Glomerular visceral epithelial cell (primary cell): ENCODE measurements at regions not wholly inside any gene's neighbourhood (a gene's known extent, or its start where the extent isn't known, plus 50 kb on each side); places are given as distances from the start of the nearest gene placed in this dataset.
"Not testable (repeated sequence)": the region's sequence is repeated elsewhere in the genome, so short reads cannot be mapped to it uniquely, and the experiment has no call there.

Source experiments
- DNase-seq: peaks from one replicate; pipeline ENCODE4 v3.0.0-alpha.2; 2016; ENCODE audit errors: extremely low spot score

DNA sequence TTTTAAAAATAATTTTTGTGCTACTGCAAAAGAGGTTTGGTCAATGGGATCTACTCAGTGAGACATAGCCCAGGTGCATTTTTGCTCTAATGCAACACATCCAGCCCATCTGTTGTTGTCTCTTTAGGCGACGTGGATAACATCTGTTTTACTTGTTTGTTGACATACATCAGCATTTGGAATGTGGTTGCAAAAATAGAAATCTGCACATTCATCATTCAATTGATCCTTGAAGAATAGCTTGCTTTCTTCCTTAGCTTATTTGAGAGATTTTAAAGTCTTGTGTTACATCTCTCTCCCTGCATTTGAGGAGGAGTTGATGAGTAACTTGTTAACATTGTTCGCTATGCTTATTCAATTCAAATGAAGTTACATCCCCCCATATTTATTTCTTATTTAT is 1202.3 kb downstream of the NSUN3 start:
- no peak for DNase-seq

DNA sequence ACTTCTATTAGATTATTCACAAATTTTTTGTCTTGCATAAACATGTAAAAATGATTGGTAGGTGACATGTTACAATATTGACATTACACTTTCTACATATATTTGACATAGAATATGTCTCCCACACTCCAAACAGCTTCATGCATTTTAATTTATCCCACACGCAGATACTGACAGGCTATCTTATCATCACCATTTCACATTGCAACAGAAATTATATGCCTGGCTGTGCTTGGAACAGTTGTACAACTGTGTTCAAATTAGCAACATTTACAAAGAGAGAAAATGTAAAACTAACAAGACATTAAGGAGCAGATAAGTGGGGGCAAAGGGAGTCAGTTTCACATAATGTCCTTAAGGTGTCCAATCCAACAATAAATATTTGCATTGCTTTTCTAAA is 1208.5 kb downstream of the NSUN3 start:
- no peak for DNase-seq

DNA sequence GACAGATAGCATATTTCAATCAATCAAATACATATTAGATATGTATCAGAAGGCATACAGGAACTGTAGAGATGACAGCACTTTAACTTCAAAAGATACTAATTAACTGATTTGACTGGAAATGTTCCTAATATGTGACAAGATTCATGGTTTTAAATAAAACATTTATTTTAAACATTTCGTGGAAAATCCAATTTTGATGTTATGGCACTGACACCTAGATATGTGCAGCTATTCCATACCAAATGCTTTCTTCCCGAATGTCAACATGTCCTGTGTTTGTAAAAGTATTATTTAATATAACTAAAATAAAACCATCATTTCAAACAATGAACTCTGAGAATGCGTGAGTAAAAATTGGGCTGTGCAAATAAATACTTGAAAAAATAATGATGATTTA is 1209.3 kb downstream of the NSUN3 start:
- DNase-seq = no peak

DNA sequence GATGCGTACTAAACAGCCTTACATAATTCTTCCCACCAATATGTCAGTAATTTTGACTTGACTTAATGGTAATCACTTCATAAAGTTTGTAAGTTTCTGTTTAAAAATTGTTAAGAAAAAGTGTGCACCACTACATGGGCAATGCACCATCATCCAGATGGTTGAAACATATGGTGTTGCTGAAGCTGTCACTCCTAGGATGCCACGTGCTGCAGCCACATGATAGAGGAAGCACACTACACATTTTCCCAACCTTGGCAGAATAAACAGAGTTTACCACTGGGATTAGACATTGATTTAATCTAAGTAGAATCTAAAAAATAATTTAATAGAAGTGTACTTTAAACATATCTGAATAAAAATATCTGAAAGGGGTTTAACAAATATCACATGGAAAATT is 1209.9 kb downstream of the NSUN3 start:
- no peak for DNase-seq

DNA sequence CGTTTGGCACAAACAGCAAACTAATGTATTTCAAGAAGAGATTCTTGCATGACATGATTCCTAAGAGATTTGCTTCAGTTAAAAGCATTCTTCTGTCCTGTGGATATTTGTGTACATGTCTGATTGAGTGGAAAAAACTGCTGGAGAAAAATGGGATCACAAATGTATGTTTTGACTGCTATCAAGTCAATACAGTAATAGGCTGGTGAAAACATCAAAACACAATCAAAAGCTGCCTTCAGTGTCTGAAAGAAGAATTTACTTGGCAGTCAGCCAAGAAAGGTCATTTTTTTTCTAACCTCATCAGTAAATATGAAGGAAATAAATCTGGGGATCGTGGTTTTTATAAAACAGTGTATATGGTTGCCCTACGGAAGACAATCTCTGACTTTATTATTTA is 1214.8 kb downstream of the NSUN3 start:
- no peak for DNase-seq

DNA sequence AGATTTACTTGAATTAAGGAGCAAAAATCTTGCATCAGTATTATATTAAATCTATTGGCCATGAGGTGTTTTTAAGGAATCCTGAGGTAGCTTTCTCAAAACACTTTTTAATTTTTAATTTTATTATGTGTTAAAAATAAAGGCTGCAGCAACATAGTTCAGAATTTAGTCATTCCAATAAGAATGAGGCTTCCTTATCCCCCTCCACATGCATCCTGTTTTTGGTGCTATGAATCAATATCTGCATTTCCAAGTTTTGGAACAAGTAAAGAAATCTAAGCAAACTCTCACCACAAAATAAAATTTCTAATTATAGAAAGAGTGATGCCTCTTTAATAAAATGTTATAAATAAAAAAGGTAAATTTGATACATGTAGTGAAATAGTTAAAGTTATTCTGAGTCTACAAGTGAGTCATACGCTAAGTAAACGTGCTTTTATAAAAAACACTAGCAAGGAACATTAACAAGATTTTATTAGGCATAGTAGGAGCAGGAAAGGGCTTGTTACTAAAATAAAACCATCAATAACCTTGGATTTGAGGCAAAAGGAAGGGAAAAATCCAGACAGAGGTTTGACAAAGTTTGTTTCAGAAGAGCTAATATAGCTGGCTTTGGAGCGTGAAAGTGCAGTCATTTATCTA is 1218.0 kb downstream of the NSUN3 start:
- DNase-seq = no peak

DNA sequence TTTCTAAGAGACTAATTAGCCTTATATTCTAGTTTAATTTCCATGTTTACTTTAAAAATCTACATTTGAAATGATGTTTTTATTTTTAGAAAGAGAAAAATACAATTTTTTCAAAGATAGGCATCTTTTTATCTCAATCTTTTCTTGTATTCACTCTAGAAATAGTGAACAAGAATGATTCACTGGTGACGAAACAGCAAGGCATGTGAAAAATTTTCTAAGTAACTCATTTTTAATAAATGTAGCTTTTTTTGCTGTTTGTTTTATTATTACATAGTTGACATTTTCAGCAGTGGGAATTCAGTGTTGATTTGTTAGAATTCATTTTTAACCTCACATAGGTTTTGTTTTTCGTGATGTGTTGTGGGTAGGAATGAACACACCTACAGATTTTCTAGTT is 1226.4 kb downstream of the NSUN3 start:
- DNase-seq = peak; percentile 21

DNA sequence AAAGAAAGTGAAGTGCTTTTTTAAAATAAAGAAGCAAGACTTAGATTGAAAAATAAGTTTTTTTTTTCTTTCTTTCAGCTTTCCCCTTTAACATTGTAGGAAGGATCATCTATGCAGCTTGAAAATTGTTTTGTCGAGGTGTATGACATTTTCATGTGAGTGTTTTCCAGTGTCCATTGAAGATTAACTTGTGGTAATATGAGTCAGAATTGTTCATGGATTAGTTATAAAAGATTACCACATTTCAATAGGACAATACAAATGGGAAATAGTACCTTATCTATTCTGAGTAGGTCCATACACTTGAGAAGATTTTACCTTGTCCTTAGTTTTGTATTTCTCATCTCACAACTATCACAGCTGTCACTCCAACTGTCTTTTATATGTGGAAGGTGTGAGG is 1234.7 kb downstream of the NSUN3 start:
- DNase-seq = peak; percentile 65

DNA sequence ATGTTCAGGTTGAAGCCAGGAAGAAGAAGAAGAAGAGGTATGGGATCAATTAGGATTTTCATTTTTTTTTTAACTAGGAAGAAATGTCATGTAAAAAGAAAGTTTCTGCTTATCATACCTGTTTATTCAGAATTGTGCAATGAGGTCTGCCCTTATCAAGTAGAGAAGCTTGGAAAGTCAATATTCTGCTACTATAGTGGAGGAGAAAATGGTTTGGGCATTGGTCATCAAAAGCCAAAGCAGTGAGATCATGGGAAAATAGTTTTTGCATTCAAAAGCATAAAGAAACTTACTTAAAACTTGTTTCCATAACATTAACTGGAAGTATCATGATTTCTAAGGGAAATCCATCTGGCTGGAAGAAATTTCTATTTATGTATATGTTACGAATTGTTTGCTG is 1239.2 kb downstream of the NSUN3 start:
- peak; percentile 77 for DNase-seq

DNA sequence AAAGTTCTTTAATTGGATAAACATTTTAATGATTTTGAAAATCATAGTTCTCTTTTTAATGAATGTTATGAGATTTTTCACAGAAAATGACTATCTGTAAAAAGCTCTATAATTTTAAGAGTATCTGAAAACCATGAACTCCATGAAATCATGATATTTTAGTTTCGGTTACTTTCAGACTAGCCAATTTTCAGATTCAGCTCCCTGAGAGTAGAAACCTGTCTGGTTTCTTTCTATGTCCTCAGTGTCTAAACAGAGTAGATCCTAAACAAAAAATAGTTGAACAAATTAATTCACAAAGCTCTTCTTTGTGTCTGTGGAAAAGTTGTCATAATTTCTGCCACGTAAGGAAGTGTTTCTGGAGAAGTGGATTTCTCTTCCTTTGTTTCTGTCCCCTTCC is 1247.7 kb downstream of the NSUN3 start:
- no peak for DNase-seq

DNA sequence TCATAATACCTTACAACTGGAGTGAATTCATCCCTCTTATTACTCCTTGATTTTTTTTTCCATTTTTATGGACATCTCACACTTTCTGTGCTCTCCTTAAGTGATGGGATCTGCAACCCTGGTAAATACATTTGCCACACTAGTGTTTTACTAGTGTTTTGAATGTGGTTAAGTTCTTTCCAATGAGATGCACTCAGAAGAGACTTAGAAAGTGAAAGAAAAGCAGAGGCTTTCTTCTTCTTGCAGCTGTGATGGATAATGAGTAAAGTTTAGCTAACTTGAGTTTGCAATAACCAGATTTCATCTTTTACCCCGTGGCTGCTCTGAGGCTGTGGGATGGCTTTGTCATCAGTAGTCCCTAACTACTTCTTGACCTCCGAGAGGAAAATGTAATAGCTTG is 1248.4 kb downstream of the NSUN3 start:
- no peak for DNase-seq

DNA sequence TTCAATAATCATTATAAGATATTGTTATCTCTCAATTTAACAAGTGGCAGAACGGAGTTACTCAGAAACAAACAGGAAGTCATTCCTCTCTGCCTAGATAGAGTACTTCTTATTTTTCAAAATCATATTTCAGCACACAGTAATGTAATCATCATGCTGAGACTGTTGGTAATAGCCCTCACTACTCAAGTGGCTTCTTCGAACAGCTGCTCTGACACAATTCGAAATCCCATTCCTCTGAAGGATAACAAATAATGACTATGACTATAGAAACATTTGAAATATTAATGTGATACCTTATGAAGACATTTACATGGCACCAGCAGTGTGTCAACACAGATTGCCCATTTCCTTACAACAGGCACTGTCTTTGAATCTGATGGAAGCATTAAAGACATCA is 1249.8 kb downstream of the NSUN3 start:
- no peak for DNase-seq

DNA sequence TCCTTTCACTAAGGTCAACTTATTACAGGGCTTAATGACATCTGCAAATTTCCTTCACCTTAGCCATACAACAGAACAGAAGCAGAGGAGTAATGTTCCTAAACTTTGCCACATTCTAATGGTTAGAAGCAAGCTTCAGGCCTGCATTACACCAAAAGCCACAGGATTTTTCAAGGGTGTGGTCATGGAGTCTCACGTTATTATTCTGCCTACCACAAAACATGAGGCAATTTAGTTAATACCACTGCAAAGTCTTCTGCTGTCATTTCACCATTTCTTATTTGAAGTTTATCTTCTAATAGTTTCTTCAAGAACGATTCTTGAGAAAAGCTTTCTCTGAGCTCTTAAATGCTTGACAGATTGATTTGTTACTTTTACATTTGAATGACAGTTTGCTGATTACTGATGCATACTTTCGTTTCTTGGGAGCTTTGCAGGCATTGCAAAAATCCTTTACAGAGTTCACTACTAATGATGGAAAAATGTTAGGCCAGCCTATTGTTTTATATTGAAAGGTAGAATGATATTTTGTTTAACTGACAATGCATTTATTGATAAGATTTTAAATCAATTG is 1257.1 kb downstream of the NSUN3 start:
- peak; percentile 65 for DNase-seq

DNA sequence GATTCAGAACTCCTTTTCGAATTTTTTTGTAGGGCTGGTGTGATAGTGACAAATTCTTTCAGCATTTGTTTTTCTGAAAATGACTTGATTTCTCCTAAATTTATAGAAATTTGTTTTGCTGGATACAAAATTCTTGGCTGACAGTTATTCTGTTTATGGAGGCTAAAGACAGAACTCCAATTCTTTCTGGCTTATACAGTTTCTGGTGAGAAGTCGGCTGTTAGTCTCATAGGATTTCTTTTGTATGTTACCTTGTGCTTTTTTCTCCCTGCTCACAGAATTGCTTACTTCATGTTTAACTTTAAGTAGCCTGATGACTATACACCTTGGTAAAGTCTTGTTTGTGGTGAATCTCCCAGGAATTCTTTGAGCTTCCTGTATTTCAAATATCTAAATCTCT is 1264.6 kb downstream of the NSUN3 start:
- no peak for DNase-seq

DNA sequence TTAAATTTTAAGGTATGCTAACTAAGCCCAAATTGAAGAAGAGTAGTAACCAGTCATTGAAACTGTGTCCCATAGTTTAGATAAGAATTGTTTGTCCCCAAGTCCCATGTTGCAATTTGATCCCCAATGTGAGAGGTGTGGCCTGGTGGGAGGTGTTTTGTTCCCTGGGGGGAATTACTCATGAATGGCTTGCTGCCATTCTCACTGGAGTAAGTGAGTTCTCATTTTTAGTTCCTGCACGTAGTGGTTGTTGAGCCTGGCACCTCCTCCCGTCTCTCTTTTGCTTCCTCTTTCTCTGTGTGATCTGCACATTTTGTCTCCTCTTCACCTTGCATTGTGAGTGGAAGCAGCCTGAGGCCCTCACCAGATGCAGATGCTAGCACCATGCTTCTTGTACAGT is 1271.0 kb downstream of the NSUN3 start:
- DNase-seq = no peak

DNA sequence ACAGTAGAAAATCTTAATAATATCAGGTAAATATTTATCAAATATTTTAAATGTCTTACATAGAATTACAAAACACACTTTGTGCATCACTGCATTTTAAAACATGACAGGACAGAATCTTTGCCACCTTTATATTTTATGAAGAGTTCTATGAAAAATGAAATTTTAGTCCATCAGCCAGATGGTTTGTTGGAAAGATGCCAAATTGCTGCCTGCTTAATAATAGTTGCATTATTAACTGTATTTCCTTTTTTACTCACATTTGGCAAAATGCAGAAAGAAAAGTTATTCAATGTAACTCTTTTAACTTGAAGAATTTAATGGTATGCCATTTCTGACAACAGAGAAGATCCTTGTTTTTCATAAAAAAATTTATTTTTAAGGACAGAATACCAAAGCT is 1271.6 kb downstream of the NSUN3 start:
- DNase-seq = no peak

DNA sequence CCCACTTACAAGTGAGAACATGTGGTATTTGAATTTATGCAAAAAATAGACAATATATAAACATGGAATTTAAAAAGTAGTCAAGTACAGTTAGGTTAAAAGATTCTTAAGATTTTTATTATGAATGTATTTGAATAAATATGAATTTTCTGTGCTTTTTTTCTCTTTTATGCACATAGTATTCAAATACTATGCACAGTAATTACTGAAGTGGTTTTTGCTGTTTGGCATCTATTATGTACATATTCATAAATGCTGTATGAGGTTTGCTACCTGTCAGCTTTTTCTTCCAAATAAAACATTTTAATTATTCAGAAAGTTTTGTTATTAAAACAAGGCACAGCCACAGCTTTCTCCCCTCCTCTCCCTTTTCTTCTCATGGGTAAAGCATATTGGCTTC is 1272.7 kb downstream of the NSUN3 start:
- DNase-seq = no peak

DNA sequence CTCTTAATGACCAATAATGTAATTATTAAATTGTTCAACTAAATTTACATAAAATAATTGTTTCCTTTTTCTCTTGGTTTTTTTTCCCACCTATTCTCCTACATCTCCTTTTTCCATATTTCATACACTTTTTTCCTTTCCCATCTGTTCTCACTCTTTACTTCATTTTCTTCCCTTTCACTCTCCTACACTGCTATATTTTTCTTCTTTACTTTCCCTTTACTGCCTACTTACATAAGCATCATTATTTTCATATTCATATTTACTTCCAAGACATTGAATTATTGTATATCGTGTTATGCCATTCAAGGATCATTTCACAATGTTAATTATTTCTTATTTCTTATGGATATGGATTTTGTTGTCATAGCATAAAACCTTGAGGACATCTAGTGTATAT is 1275.6 kb downstream of the NSUN3 start:
- no peak for DNase-seq

DNA sequence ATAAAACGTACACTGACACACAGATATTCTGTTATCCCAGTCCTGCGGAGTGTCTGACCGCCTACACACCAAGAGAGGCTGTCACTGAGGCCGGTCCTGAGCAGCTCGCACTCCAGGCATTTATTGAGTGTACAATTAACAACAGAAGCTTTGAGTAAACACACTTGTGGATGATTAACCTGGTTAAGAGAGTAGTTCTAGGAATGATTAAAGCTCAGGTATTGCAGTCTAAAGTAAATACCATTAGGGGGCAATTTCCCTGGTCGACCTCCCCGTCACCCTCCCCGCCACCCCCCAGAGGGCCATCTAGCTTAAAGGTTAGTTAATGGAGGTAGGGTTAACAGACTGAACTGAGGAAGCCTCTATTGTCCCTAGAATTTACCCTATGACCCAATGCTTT is 1278.5 kb downstream of the NSUN3 start:
- no peak for DNase-seq

DNA sequence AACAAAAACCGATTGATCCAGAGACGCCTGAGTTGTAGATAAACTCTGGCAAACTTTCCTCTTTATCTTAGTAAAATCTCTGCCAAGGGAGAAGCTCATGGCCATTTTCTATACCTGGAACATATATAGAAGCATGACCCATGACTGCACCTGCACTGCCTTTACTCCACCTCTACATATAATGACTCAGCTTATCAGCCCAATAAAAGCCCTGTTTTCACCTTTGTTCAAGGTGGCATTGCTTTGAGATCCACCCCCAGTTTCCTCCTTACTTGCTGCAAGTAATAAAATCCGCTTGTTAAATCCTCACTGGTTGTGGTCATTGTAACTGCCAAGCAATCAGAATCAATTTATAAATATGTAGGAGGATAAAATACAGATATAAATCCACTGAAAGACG is 1280.4 kb downstream of the NSUN3 start:
- no peak for DNase-seq

DNA sequence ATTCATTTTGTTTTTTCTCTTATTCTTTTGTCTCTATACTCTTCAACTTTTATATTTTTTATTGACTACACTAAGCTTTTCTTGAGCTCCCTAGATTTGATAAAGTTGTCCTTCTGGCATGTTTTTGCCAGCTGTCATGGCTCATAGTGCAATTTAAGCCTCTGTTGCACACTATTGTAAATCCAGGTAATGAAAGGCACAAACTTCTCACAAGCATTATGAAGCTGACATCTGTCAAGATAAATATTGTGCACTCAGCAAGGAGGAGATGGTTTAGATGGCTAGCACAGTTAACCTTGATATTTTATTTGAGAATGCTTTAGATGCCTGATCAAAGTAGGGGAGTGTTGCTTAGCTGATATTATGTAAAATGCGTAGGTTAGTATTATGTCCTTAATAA is 1280.9 kb downstream of the NSUN3 start:
- no peak for DNase-seq

DNA sequence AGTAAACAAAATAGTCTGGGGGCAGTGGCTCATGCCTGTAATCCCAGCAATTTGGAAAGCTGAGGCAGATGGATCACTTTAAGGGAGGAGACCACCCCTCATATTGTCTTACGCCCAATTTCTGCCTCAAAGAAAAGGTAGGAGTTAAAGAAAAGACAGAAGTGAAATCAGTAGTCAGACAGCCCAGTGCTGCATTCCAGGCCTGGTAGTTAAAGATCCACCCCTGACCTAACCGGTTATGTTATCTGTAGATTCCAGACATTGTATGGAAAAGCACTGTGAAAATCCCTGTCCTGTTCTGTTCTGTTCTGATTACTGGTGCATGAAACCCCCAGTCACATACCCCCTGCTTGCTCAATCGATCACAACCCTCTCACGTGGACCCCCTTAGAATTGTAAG is 1285.1 kb downstream of the NSUN3 start:
- not testable (repeated sequence) for DNase-seq

DNA sequence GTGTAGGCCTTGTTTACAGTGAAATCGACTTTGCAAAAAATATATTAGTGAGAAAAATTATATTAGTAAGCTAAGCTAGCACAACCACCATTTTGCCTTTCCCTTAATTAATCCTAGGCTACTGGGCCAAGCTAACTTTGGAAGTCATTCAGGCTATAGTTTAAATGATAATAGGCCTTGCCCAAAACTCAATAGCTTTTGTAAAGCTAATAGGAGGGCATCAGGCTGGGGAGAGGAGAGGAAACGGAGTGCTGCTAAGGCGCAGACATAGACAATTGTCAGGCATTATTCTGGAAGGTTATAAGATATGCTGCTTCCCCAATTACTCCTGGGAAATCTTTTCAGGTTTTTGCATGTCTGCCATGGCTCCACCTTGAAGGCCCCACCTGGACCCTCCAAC is 1286.0 kb downstream of the NSUN3 start:
- DNase-seq = no peak

DNA sequence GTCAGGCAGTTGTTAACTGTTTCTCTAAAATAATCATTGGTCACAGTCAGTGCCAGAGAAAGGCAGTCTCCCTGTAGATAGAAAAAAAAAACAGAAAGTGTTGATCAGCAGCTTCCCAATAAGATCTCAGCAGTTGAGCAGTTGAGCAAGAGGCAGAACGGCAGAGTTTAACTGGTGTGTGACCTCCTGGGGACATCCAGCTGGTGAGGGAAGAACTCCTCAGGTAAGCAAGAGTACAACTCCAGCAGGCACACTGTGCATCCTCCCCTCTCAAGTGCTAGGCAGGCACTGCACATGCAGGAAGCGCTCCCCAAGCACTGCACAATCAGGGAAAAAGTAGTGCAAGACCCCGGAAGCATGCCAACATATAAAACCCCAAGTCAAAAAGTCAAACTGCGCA is 1287.2 kb downstream of the NSUN3 start:
- no peak for DNase-seq
